Hepatic stellate cell (primary cell): ENCODE measurements at regions not wholly inside any gene's neighbourhood (a gene's known extent, or its start where the extent isn't known, plus 50 kb on each side); places are given as distances from the start of the nearest gene placed in this dataset.
A peak's percentile ranks its signal among the peaks of the same experiment; 100 is the strongest.
"Not testable (repeated sequence)": the region's sequence is repeated elsewhere in the genome, so short reads cannot be mapped to it uniquely, and the experiment has no call there.

ENCODE experiments used
- DNase-seq: peaks from one replicate; pipeline ENCODE4 v3.0.0; 2011; ENCODE audit warnings: low spot score

- no peak for DNase-seq
These were observed 391.4 kb downstream of the TNS3 start for GRCh38 chr7:47190462-47190861.

- DNase-seq: no peak
These were observed 393.1 kb downstream of the TNS3 start for GRCh38 chr7:47188653-47189315.

GRCh38 chr7:47188136-47188535 is 393.8 kb downstream of the TNS3 start:
- no peak for DNase-seq

- no peak for DNase-seq
These were observed 395.6 kb downstream of the TNS3 start for GRCh38 chr7:47186316-47186715.

- no peak for DNase-seq
These were observed 396.1 kb downstream of the TNS3 start for GRCh38 chr7:47185839-47186238.

GRCh38 chr7:47185170-47185569 is 396.7 kb downstream of the TNS3 start:
- DNase-seq: no peak

GRCh38 chr7:47183862-47184590 is 397.9 kb downstream of the TNS3 start:
- no peak for DNase-seq

- DNase-seq: no peak
These were observed 400.1 kb downstream of the TNS3 start for GRCh38 chr7:47181746-47182361.

GRCh38 chr7:47180516-47180826 is 401.4 kb downstream of the TNS3 start:
- DNase-seq: no peak

GRCh38 chr7:47179812-47180515 is 401.9 kb downstream of the TNS3 start:
- DNase-seq: peak; percentile 66

- not testable (repeated sequence) for DNase-seq
These were observed 409.0 kb downstream of the TNS3 start for GRCh38 chr7:47172602-47173539.

GRCh38 chr7:47170516-47170915 is 411.4 kb downstream of the TNS3 start:
- DNase-seq: no peak

GRCh38 chr7:47154791-47155190 is 427.1 kb downstream of the TNS3 start:
- DNase-seq: no peak

- no peak for DNase-seq
These were observed 428.3 kb downstream of the TNS3 start for GRCh38 chr7:47153576-47153975.

GRCh38 chr7:47153058-47153457 is 428.9 kb downstream of the TNS3 start:
- DNase-seq: peak; percentile 41

- no peak for DNase-seq
These were observed 429.6 kb downstream of the TNS3 start for GRCh38 chr7:47152307-47152706.

- no peak for DNase-seq
These were observed 431.2 kb downstream of the TNS3 start for GRCh38 chr7:47150497-47151260.

GRCh38 chr7:47149971-47150370 is 431.9 kb downstream of the TNS3 start:
- no peak for DNase-seq

GRCh38 chr7:47149208-47149839 is 432.6 kb downstream of the TNS3 start:
- DNase-seq: no peak

GRCh38 chr7:47148536-47149207 is 433.2 kb downstream of the TNS3 start:
- DNase-seq: no peak
